Calu3 (cell line): ENCODE measurements at regions not wholly inside any gene's neighbourhood (a gene's known extent, or its start where the extent isn't known, plus 50 kb on each side); places are given as distances from the start of the nearest gene placed in this dataset.

Experiments
- BruUV-seq: library from RNA; stranded (reverse); fragments of 400-500 nt; replicated peaks from 2 replicates; lab custom pipeline; 2021; lab: Mats Ljungman, UMichigan
- CTCF ChIA-PET: fragments of 300-600 bp; sonication (Branson Sonifier 250); formaldehyde crosslinking; loops from one replicate; lab custom pipeline; 2022; ENCODE audit warnings: antibody characterized with exemption; lab: Charles Lee
- DNase-seq: peaks from one replicate; pipeline ENCODE4 v3.0.0; 2022
- H3K27ac Mint-ChIP-seq: one replicate; pipeline ENCODE4 v1.8.0; 2022; ENCODE audit warnings: mixed read lengths; ENCODE audit not compliant: unreplicated experiment
- H3K27me3 Mint-ChIP-seq: one replicate; pipeline ENCODE4 v1.8.0; 2022; ENCODE audit warnings: mixed read lengths; ENCODE audit not compliant: unreplicated experiment
- H3K36me3 Mint-ChIP-seq: one replicate; pipeline ENCODE4 v1.8.0; 2022; ENCODE audit warnings: mild to moderate bottlenecking, moderate library complexity, mixed read lengths; ENCODE audit not compliant: insufficient read depth, unreplicated experiment
- H3K4me1 Mint-ChIP-seq: one replicate; pipeline ENCODE4 v1.8.0; 2022; ENCODE audit warnings: mild to moderate bottlenecking, low read depth, mixed read lengths; ENCODE audit not compliant: unreplicated experiment
- H3K4me3 Mint-ChIP-seq: one replicate; pipeline ENCODE4 v1.8.0; 2022; ENCODE audit warnings: mild to moderate bottlenecking, low read depth, moderate library complexity, mixed read lengths; ENCODE audit not compliant: unreplicated experiment
- H3K9me3 Mint-ChIP-seq: one replicate; pipeline ENCODE4 v1.8.0; 2022; ENCODE audit warnings: low read depth, mixed read lengths; ENCODE audit not compliant: unreplicated experiment
- intact Hi-C: fragments of 100-400 bp; cut with micrococcal nuclease; formaldehyde crosslinking; loops from one replicate; pipeline ENCODE4 v1.10.0; 2022; ENCODE audit not compliant: unreplicated experiment
- TF ChIP-seq, protein P1 (sequence below): fragments of 200-600 bp; IDR thresholded peaks from one replicate; pipeline ENCODE4 v1.8.0; 2022; ENCODE audit warnings: antibody characterized with exemption; ENCODE audit not compliant: unreplicated experiment

DNA sequence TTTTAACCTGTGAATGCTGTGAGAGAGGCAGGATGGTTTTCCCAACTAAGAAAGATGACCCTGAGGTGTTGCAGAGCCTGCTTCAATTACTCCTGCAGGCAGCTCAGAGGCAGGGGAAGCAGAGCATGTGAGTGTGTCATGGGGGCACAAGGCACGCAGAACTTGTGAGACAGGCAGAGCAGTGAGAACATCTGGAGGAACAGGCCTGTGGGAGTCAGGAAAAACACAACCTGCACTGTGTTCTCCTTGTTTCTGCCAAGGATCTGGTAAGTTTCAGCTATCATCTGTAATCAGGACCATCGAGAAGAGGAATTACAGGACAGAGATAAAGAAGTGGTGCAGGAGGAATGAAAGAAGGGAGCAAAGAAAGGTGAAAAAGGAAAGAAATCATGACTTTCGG lies 741.8 kb upstream of the INTU start:
- no peak overlapping the region for H3K27ac Mint-ChIP-seq

DNA sequence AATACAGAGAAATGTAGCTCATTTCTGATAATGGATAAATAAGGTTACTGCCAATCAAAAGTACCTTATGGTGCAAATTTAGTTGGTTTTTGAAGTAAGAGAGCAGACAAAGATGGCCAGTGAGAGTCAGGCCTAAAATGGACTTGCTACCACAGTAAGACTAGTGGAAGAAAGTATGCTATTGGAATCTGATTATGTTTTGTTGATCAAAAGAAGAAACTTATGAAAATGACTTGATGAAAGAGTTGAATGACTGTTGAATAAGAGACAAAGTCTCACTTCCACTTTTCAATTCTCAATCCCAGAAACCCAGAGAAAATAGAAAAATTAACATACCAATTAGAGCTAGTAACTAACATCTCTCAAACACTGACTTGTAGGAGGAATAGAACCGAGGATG lies 737.8 kb upstream of the INTU start:
- Mint-ChIP-seq H3K36me3 (no peaks in the 10 kb centered on the region), H3K27me3 (no peaks in the 10 kb centered on the region), H3K9me3 (peaks cover 5% of the 10 kb centered on the region), H3K27ac (no peak overlapping the region), H3K4me1 (no peaks in the 10 kb centered on the region), H3K4me3 (no peak overlapping the region)
- intact Hi-C loops: no loop called here
- DNase-seq: no peak
- CTCF ChIA-PET: no interaction called here
- TF ChIP-seq, protein P1, sequence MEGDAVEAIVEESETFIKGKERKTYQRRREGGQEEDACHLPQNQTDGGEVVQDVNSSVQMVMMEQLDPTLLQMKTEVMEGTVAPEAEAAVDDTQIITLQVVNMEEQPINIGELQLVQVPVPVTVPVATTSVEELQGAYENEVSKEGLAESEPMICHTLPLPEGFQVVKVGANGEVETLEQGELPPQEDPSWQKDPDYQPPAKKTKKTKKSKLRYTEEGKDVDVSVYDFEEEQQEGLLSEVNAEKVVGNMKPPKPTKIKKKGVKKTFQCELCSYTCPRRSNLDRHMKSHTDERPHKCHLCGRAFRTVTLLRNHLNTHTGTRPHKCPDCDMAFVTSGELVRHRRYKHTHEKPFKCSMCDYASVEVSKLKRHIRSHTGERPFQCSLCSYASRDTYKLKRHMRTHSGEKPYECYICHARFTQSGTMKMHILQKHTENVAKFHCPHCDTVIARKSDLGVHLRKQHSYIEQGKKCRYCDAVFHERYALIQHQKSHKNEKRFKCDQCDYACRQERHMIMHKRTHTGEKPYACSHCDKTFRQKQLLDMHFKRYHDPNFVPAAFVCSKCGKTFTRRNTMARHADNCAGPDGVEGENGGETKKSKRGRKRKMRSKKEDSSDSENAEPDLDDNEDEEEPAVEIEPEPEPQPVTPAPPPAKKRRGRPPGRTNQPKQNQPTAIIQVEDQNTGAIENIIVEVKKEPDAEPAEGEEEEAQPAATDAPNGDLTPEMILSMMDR: no peak
- BruUV-seq: no TSS peak

More for the DNA sequence above, 741.8 kb upstream of the INTU start:
- intact Hi-C loops: no loop called here
- TF ChIP-seq, protein P1: no peak
- H3K4me3 Mint-ChIP-seq: no peak overlapping the region
- CTCF ChIA-PET: no interaction called here
- no peaks in the 10 kb centered on the region for H3K36me3 Mint-ChIP-seq
- no peaks in the 10 kb centered on the region for H3K9me3 Mint-ChIP-seq
- no peaks in the 10 kb centered on the region for H3K27me3 Mint-ChIP-seq
- no peak for DNase-seq
- BruUV-seq: no TSS peak
- no peaks in the 10 kb centered on the region for H3K4me1 Mint-ChIP-seq

DNA sequence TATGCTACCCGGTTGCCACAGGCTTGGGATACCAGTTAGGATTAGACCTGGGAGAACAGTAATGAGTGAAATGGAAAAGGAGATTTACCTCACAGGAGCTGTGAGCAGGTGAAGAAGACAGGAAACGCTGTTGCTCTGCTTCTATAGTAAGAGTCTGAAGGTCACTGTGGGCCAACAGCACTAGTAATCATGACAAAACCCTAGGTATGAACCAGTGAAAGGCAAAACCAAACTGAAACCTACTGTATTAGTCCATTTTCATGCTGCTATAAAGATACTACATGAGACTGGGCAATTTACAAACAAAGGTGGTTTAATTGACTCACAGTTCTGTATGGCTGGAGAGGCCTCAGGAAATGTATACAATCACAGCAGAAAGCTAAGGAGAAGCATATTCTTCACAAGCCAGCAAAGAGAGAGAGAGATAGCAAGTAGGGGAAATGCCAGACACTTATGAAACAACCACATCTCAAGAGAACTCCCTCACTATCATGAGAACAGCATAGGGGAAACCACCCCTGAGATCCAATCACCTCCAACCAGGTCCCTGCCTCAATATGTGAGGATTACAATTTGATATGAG lies 736.7 kb upstream of the INTU start:
- H3K4me1 Mint-ChIP-seq: no peaks in the 10 kb centered on the region
- no peaks in the 10 kb centered on the region for H3K36me3 Mint-ChIP-seq
- intact Hi-C loops: no loop called here
- BruUV-seq: no TSS peak
- no peak overlapping the region for H3K4me3 Mint-ChIP-seq
- H3K9me3 Mint-ChIP-seq: peaks cover 5% of the 10 kb centered on the region
- no peak overlapping the region for H3K27ac Mint-ChIP-seq
- no peak for DNase-seq
- no peaks in the 10 kb centered on the region for H3K27me3 Mint-ChIP-seq
- TF ChIP-seq, protein P1: no peak
- CTCF ChIA-PET: no interaction called here

DNA sequence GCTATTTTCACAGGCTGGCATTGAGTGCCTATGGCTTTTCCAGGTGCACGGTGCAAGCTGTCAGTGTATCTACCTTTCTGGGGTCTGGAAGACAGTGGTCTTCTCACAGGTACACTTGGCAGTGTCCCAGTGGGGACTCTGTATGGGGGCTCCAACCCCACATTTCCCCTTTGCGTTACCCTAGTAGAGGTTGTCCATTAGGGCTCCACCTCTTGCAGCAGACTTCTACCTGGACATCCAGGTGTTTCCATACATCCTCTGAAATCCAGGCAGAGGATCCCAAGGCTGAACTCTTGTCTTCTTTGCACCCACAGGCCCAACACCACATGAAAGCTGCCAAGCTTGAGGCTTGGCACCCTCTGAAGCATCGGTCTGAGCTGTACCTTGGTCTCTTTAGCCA lies 735.7 kb upstream of the INTU start:
- H3K9me3 Mint-ChIP-seq: peaks cover 5% of the 10 kb centered on the region
- no peak for DNase-seq
- no TSS peak for BruUV-seq

More for the DNA sequence above, 735.7 kb upstream of the INTU start:
- H3K27me3 Mint-ChIP-seq: no peaks in the 10 kb centered on the region
- TF ChIP-seq, protein P1: no peak
- no peak overlapping the region for H3K4me3 Mint-ChIP-seq
- H3K27ac Mint-ChIP-seq: no peak overlapping the region
- H3K36me3 Mint-ChIP-seq: no peaks in the 10 kb centered on the region
- CTCF ChIA-PET: no interaction called here
- H3K4me1 Mint-ChIP-seq: no peaks in the 10 kb centered on the region
- intact Hi-C loops: no loop called here
